Fibroblast of skin of back (primary cell): ENCODE measurements at regions not wholly inside any gene's neighbourhood (a gene's known extent, or its start where the extent isn't known, plus 50 kb on each side); places are given as distances from the start of the nearest gene placed in this dataset.
"Not testable (repeated sequence)": the region's sequence is repeated elsewhere in the genome, so short reads cannot be mapped to it uniquely, and the experiment has no call there.

ENCODE experiments used
- DNase-seq: peaks from one replicate; pipeline ENCODE4 v3.0.0-alpha.2; 2013

DNA sequence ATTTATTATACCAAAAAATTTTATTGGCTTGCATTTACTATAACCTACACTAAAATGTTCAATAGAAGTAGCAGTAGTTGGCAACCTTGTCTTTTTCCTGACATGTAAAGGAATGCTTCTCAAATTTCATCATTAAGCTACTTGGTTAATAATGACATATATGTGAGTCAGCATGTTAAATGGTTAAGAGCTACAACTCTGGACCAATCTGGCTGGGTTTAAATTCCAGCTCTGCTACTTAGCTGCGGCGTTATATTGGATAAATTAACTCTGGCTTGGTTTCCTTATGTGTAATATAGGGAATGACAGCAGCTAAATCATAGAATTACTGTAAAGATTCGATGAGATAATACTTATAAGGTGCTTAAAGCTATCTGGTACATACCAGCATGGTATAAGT lies 53.7 kb upstream of the OTOGL start:
- DNase-seq: peak; percentile 78

- peak; percentile 96 for DNase-seq
Observed at GRCh38 chr12:80044694-80045046, 54.7 kb upstream of the OTOGL start.

- peak; percentile 78 for DNase-seq
Observed at GRCh38 chr12:80041692-80042091, 57.6 kb upstream of the OTOGL start.

DNA sequence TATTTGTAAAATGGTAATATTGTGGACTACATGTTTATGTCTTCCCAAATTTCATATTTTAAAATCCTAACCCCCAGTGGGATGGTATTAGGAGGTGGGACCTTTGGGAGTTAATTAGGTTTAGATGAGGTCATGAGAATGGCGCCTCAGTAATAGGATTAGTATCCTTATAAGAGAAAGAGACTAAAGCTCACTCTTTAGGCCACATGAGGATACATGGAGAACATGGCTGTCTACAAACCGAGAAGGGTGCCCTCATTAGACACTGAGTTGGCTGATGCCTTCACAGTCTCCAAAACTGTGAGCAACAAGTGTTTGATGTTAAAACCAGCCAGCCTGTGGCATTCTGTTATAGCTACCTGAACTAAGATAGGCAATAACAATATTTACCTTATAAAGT lies 58.3 kb upstream of the OTOGL start:
- DNase-seq: no peak

- DNase-seq: peak; percentile 51
Observed at GRCh38 chr12:80040075-80040738, 59.1 kb upstream of the OTOGL start.

- peak; percentile 36 for DNase-seq
Observed at GRCh38 chr12:80038062-80038560, 61.2 kb upstream of the OTOGL start.

DNA sequence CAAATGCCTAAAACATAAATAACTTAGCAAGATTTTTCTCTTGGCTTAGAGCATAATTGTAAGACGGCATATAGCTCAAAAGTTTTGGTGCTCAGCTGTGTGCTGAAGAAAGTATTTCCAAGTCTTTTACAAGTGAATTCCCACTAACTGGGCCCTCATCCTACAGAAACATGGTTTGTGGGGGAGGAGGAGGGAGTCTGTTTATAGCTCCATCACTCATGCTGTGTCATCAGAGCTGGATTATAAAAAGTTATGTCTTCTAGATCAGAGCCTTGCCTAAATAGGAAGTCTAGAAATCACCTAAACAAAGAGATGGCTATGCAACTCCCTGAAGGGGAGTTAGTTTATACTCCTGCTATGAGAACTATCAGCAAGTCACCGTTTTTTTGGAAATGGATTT lies 65.9 kb upstream of the OTOGL start:
- peak; percentile 94 for DNase-seq

DNA sequence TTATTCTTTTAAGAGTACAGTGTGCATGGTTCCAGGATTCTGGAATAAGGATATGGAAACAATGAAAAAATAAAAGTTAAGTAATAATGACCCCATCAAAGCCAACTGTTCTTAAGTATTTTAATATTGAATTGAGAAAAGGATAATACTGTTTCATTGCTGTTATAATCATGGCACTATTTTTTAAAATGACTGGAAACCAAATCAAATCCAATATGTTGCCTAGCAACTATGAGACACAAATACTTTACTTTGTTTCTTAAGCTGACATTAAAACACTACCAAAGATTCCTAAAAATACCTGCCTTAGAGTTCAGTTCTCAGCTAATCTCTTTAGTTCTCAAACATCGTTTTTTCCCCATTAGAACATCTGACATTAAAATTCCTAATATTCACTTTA lies 66.4 kb upstream of the OTOGL start:
- peak; percentile 23 for DNase-seq

- DNase-seq: no peak
Observed at GRCh38 chr12:80031229-80031628, 68.1 kb upstream of the OTOGL start.

- DNase-seq: no peak
Observed at GRCh38 chr12:80025638-80026037, 73.7 kb upstream of the OTOGL start.

DNA sequence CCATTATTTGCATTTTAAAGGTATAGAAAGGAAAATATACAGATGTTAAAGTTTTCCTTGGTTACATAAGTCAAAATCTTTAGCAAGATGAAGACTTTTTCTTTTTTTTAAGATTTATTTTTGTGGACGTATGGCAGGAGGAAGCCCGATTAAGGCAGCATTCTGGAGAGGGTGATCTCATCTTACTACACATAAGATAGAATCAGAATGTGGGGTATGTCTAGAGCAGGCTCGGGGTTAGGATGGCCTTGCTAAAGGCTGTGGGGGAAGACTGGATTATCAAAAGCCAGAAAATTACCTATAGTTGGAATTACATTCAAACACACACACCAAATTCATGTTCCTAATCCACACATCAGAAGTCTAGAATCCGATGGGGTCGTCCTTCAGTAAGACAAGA lies 79.6 kb upstream of the OTOGL start:
- DNase-seq: no peak

DNA sequence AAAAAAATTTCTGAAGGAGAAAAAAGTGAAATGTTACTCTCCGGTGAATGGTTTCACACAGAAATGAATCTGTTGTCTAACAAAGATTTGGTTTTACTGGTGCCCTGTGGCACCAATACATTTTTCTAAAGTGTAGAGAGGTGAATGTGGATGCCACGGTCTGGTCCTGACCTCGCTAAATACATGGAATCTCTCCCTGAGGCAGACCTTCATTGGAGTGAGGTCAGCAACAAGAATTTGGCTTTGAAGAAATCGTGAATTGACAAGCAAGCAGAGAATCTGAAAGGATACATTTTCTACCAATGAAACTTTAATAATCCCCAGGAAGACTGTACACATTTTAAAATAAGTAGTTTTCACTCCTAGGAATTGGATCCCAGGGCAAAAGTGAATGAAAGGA lies 81.2 kb upstream of the OTOGL start:
- no peak for DNase-seq

- no peak for DNase-seq
Observed at GRCh38 chr12:80017261-80017870, 82.0 kb upstream of the OTOGL start.

DNA sequence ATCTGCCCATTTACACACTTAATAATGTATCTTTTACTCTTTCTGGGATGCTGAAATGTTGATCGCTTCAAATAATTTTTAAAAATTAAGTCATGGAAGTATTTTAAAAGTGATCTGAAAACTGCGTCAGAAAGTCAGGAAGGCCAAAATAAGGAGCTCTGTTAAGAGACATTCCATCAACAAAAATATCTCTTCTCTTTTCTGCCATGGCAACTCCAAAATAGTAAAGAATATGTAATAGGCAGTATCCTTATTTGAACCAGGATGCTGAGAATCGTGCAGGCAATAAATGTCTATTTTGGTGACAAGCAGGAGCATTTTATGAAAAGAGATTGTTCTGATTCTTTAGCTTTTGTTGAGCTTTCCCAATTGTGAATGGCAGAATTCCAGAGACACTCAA lies 81.8 kb upstream of the PPP1R12A start:
- no peak for DNase-seq

- no peak for DNase-seq
Observed at GRCh38 chr12:80015660-80016059, 80.8 kb upstream of the PPP1R12A start.

DNA sequence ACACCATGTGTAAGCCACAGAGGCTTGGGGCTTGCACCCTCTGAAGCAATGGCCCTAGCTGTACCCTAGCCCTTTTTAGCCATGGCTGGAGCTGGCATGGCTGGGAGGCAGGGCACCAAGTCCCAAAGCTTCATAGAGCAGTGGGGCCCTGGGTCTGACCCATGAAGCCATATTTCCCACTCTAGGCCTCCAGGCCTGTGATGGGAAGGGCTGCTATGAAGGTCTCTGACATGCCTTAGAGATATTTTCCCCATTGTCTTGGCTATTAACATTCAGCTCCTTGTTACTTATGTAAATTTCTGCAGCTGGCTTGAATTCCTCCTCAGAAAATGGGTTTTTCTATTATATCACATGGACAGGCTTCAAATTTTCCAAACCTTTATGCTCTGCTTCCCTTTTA lies 68.8 kb upstream of the PPP1R12A start:
- DNase-seq: not testable (repeated sequence)

DNA sequence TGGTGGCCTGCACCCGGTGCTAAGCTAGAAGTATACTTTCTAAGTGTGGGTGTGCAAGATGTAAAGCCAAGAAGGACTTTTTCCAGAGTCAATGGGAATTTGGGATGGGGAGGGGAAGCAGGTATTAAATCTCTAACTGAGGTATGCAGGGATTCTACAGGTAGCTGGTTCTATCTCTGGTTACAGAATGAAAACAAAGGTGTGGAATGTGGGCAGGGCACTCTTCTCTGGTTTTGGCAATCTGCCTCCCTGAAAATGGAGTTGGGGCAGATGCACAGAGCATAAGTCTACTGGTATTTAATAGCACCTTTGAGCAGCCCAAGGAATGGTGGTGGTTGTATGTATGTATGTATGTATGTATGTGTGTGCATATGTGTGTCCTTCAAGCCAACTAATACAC lies 66.7 kb upstream of the PPP1R12A start:
- DNase-seq: no peak

DNA sequence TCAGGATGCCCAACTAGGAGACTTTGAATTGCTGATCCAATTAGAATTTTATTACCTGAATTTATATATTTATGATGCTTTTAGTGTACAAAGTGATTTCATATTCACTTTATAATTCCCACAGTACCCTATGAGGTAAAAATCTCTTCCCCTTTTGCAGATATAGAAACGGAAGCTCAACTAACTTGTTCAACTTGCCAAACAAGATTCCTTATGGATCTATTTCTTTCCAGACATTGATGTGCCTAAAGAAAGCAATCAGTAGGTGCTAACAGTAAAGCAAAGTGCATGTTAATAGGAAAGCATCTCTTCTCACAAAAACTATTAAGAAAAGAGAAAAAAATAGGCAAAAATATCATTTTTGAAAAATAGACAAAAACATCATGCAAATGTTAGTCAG lies 65.9 kb upstream of the PPP1R12A start:
- DNase-seq: no peak

DNA sequence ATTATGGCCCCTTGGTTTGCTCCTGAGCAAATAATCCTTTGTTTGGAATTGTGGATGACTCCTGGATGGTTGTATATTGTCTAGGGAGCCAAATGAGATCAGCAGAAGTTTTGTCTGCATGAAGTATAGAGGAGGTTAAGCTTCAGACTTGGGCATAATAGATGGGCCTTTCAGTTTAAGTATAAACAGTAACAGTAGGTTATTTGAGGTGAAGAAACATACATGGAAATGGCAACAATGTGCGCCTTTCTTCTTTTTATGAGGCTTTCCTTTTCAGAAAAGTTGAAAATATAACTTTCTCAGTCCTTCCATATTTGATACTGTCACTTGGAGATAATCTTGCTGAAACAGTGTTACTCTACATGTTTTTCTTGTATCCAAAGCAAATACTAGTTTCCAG lies 63.7 kb upstream of the PPP1R12A start:
- DNase-seq: no peak

- peak; percentile 71 for DNase-seq
Observed at GRCh38 chr12:79997096-79997791, 62.3 kb upstream of the PPP1R12A start.

- not testable (repeated sequence) for DNase-seq
Observed at GRCh38 chr12:79995385-79996084, 60.6 kb upstream of the PPP1R12A start.

DNA sequence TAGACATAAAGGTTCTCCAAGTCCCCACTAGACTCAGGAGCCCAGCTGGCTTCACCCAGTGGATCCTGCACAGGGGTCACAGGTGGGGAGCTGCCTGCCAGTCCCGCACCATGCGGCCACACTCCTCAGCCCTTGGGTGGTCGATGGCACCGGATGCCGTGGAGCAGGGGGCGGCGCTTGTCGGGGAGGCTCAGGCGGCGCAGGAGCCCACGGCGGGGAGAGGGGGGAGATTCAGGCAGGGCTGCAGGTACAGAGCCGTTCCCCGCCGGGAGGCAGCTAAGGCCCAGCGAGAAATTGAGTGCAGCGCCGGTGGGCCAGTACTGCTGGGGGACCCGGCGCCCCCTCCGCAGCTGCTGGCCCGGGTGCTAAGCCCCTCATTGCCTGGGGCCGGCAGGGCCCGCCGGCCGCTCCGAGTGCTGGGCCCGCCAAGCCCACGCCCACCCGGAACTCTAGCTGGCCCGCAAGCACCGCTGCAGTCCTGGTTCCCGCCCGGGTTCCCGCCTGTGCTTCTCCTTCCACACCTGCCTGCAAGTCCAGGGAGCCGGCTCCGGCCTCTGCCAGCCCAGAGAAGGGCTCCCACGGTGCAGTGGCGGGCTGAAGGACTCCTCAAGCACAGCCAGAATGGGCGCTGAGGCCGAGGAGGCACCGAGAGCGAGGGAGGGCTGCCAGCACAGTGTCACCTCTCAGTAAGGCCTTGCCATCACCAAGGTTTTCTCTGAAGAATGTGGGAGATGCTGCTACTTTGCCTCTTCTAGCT lies 58.4 kb upstream of the PPP1R12A start:
- no peak for DNase-seq

- DNase-seq: no peak
Observed at GRCh38 chr12:79991586-79991985, 56.7 kb upstream of the PPP1R12A start.
